ENCODE measurements at regions not wholly inside any gene's neighbourhood (a gene's known extent, or its start where the extent isn't known, plus 50 kb on each side); places are given as distances from the start of the nearest gene placed in this dataset.

- Mint-ChIP-seq H3K4me1 (peaks cover 0 to 3% of the 10 kb centered on the region in 2 experiments; a peak in 1 of 4 replicates), H3K9me3 (peaks cover 3 to 11% of the 10 kb centered on the region in 2 experiments; a peak in 4 of 5 replicates), H3K27me3 (ENCODE audit: low read depth) (no peaks in the 10 kb centered on the region), H3K27ac (no peak overlapping the region), H3K36me3 (ENCODE audit: insufficient read depth in 1 of 3, low read depth in 3 of 3) (peaks cover 0 to under 1% (median 0%) of the 10 kb centered on the region in 3 experiments; a peak in 1 of 7 replicates), H3K4me3 (no peak overlapping the region)
- Histone ChIP-seq H3K23ac (ENCODE audit: insufficient read length, low read depth, low read length) (no peak overlapping the region), H3K27ac (ENCODE audit: insufficient read length, low read depth, low read length) (no peak overlapping the region), H4K5ac (ENCODE audit: insufficient read length, low read depth, low read length) (no peak overlapping the region), H3K4ac (ENCODE audit: low read depth, low read length) (no peak overlapping the region), H3K14ac (ENCODE audit: insufficient read depth, low read length) (no peak overlapping the region), H3K79me1 (ENCODE audit: insufficient read depth, low read depth, low read length, poor library complexity, severe bottlenecking) (no peaks in the 10 kb centered on the region), H2AK5ac (ENCODE audit: insufficient read length, low read length) (no peak overlapping the region), H3K23me2 (ENCODE audit: insufficient read length, low read depth, low read length, poor library complexity, severe bottlenecking) (no peaks in the 10 kb centered on the region), H3K27me3 (ENCODE audit: insufficient read depth, low read length) (no peaks in the 10 kb centered on the region), H2BK12ac (ENCODE audit: insufficient read length, low read depth, low read length) (no peak overlapping the region), H3K9me3 (ENCODE audit: control insufficient read depth, low read depth, low read length) (no peaks in the 10 kb centered on the region), H3K79me2 (ENCODE audit: insufficient read depth, low read length) (no peaks in the 10 kb centered on the region), H2BK20ac (ENCODE audit: low read depth, low read length, poor library complexity, severe bottlenecking) (no peak overlapping the region), H2BK120ac (ENCODE audit: low read depth, low read length, poor library complexity, severe bottlenecking) (no peak overlapping the region), H2BK5ac (ENCODE audit: insufficient read length, low read length) (no peak overlapping the region), H3K56ac (ENCODE audit: insufficient read length, low read depth, low read length) (no peak overlapping the region), H3K4me1 (ENCODE audit: insufficient read depth, low read length) (no peaks in the 10 kb centered on the region), H2BK15ac (ENCODE audit: low read depth, low read length) (no peak overlapping the region), H3K4me2 (ENCODE audit: insufficient read depth, insufficient read length, low read length) (no peak overlapping the region), H3T11ph (ENCODE audit: low read length) (no peak overlapping the region), H4K8ac (replicated peaks; ENCODE audit: insufficient read length, low read depth, low read length) (no peak overlapping the region), H4K20me1 (ENCODE audit: control insufficient read depth, insufficient read depth, insufficient read length) (no peaks in the 10 kb centered on the region), H3K18ac (ENCODE audit: insufficient read length, low read depth, low read length) (no peak overlapping the region), H3K9ac (ENCODE audit: extremely low read depth, insufficient read length, low read length) (no peak overlapping the region), H2AFZ (ENCODE audit: low read length) (no peak overlapping the region), H4K91ac (ENCODE audit: insufficient read length, low read depth, low read length) (no peak overlapping the region)
- DNase-seq = no peak
- no CpG with 5 or more reads among the region's 1 CpG for WGBS (ENCODE audit: extremely low coverage, insufficient read length, low lambda C conversion rate)
- TF ChIP-seq CTCF (conservative IDR thresholded peaks at IDR 0.05) = peak; percentile 52
These were observed 138.2 kb upstream of the TMEM229A start for GRCh38 chr7:124171068-124171467.

Data from H9 (cell line).